HG03159 (cell line): ENCODE measurements at regions not wholly inside any gene's neighbourhood (a gene's known extent, or its start where the extent isn't known, plus 50 kb on each side); places are given as distances from the start of the nearest gene placed in this dataset.
"Not testable (repeated sequence)": the region's sequence is repeated elsewhere in the genome, so short reads cannot be mapped to it uniquely, and the experiment has no call there.

Experiments
- ATAC-seq: cut with Tn5 transposase; IDR thresholded peaks from one replicate; pipeline ENCODE4 v1.9.1; 2021; ENCODE audit warnings: mild to moderate bottlenecking, moderate library complexity; ENCODE audit not compliant: unreplicated experiment

DNA sequence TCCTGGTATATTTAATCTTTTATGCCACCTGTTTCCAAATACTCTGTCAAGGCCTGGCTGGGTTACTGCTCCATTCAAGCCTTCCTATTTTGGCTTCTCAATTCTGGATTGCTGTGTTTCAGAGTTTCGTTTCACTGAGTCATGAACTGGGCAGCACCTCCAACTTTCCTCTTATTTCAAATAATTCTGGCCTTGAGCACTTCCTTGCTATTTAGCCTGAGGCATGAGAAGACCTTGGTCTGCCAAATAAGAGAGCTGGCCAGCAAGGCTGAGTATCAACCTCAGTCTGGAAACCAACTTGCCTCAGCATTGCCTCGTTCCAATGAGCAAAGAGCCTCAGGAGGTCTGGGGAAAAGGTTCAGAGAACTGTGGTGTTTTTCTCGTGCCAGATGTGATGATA lies 66.6 kb downstream of the TNFAIP3 start:
- no peak for ATAC-seq

DNA sequence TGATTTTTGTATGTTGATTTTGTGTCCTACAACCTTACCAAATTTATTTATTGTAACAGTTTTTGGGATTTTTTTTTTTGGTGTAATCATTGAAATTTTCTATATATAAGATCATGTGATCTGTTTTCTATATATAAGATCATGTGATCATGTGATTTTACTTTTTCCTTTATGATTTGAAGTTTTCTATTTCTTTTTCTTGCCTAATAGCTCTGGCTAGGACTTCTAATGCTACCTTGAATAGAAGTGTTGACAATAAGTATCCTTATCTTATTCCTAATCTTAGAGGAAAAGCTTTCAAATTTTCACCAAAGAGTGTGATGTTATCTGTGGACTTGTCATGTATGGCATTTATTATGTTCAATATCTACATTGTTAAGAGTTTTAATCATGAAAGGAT lies 69.7 kb downstream of the TNFAIP3 start:
- ATAC-seq = no peak

DNA sequence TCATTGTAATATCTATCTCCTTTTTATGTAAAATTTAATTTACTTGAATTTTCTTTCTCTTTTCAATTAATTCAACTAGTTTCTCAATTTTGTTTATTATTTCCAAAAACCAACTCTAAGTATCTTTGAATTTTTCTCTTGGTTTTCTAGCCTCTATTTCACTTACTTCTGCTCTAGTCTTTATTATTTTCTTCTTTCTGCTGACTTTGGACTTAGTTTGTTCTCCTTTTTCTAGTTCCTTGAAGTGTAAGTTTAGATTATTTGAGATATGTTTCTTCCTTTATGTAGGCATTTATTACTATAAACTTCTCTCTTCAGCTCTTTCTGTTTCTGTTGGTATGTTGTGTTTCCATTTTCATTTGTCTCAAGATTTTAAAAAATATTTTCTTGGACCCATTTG lies 70.8 kb downstream of the TNFAIP3 start:
- ATAC-seq = no peak

DNA sequence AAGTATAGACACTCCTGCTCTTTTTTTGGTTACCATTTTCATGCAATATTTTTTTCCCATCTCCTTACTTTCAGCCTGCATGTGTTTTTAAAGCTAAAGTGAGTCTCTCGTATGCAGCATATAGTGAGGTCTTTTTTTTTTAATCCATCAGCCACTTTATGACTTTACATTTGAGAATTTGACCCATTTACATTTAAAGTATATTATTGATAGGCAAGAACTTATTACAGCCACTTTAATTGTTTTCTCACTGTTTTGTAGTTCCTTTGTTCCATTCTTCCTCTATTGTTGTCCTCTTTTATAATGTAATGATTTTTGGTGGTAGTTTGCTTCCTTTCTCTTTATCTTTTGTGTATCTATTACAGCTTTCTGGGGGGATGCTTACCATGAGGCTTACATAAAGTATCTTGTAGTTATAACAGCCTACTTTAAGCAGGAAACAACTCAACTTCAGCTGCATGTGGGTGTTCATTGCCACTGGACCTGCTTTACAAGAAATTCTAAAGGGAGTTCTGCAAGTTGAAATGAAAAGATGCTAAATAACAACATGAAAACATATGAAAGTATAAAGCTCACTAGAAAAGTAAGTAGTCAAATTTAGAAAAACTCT lies 71.8 kb downstream of the TNFAIP3 start:
- no peak for ATAC-seq

DNA sequence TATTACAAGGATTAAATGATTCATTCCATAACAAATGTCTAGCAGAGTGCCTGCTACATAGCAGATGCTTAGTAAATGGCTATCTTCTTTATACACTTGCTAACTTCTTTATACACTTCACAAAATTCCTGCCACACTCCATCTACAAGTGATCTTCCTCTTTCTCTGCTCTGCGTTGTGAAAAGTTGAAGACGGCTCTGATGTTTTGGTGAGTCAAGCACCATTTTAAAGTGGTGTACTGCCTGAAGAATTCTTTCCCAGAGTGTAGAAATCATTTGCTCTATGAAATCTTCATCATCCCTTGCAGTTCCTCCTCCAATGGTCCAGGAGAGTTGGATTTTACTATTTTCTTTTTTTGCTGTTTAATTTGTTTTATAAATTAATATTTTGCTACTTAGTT lies 74.9 kb downstream of the TNFAIP3 start:
- no peak for ATAC-seq

DNA sequence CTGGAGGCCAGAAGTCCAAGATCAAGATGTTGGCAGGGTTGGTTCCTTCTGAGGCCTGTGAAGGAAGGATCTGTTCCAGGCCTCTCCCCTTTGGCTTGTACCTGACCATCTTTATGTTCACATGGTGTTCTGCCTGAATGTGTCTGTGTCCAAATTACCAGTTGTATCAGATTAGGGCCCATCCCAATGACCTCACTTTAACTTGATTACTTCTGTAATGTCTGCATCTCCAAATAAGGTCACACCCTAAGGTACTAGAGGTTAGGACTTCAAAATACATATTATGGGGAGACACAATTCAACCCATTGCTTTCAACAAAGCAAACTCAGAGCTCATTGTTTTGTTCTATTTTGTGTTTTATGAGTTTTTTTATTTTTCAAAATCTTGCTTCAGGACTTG lies 75.7 kb downstream of the TNFAIP3 start:
- no peak for ATAC-seq

DNA sequence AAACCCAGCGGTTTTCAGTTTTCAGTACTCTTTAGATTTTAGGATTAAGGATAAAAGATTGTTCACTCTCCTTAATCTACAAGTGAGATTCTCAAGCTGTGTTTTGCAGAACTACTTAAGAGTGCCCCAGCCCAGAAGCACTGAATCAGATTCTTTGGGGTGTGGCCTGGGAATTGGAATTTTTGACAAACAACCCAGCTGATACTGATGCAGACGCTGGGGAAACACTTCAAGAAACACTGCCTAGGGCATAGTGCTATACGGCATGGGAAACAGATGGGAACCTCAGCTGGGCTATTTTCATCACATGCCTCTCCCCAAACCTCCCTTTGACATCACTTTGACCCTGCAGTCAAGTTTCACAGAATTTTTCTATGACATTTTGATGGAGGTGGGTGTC lies 77.3 kb downstream of the TNFAIP3 start:
- ATAC-seq = not testable (repeated sequence)

DNA sequence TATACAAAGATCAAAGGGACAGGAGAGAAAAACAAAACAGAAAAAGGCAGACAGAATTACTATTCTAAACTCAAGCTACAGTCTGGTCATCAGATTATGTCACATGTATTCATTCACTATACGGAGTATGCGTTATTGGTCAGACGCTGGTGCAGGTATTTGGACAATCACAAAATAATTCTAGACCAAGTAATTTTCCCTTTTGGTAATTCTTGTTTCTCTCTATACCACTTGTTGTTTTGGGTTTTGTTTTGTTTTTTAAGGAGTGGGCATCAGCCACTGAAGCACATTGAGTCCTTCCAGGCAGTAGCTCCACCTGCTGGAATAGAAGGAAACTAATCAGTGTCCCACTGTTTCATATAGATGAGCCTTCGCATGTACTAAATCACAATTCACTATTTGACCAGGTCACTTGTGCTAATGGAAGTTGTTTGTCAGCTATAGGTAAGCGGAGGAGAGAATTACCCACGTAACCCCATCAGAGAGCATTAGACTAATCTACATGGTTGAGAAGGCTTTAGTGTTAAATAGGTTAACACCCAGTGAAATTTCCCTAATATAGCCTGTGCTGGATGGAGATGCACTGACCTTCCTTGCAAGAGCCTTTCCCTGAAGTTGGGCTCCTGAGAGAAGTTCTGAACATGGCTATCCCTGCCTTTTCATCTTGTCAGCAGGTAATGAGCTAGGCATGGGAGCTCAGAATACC lies 77.9 kb downstream of the TNFAIP3 start:
- peak; percentile 40 for ATAC-seq

DNA sequence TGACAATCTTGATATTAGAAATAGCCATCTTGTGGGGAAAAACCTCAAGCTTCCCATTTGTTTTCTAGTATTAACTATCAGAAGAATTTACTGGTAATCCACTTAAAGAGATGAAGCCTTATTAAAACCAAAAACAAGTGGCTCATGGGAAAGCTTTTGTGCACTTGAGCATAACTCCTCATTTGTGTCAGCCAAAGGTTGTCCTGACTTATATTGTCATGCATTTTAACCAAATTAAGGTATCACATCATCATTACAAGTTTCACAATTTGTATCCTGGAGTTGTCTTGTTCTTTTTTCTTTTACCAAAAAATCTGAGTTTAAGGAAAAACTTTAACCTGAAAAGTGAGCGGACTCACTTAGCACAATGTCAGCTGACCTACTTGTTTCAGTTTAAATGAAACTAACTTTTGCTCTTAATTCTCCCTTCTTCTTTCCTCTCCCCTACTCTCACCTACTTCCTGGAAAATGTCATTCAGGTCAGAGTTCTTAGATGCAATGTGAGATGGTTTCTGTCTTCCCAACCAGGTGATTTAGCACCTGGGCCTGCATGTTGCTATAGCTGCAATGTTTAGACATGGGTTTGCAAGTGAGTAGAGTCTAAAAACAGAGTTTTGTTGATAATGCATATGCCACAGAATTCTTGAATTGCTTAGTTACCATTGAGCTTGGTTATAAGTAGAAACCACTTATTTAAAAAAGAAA lies 82.8 kb downstream of the TNFAIP3 start:
- ATAC-seq = peak; percentile 71

DNA sequence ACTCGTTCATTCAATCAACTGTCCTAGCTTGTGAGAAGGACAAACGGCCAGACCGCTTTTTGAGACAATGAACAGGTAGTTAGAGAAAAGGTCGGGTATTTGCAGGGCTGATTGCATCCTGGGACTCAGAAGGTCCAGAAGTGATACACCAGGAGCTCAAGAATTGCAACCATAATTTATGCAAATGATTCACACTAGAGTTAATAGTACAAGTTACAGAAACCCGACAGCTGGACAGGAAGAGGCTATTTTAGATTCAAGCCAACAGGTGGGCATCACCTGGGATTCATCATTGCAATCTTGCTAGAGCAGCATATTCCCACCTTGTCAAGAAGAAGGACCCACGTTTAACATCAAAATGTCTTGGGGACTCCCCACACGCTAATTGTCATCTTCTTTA lies 83.5 kb downstream of the TNFAIP3 start:
- peak; percentile 57 for ATAC-seq

DNA sequence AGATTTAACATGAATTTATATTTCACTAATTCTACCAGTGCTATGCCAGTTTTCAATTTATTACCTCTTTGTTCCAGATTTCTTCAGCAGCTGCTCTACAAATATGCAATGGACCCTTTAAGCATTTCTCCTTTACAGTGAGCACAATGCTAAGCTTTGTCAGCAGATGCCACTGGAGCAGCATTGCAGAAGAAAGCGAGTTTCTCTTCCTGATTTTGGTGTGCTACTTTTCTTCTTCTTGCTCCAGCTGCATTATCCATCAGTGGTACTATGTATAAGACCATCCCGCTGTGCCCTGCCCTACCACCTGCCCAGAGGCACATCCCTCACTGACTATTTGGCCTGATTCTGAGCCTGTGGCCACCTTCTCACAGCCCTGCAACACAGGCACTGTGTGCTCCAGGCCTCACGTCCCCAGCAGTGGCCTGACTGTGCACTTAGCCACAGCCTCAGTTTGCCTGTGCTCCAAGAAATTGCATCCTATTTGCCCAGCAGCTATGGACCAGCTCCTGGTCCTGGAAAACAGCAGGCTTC lies 84.1 kb downstream of the TNFAIP3 start:
- ATAC-seq = peak; percentile 54

DNA sequence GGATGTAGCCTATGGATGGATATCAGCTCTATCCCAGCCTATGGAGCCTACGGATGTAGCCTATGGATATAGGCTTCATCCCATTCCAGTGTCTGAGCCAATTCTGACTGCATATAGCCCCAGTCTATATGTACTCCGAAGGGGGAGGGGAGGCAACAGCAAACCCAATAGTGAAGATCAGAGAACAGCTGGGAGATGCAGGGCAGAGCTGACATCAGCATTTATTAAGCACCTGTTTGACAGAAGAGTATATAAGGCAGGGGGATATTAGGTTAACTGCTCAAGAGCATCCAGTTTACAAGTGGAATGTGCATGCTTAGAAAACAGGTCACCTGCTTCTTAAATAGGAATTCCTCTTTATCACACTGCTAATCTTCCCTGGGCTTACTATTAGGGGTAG lies 85.2 kb downstream of the TNFAIP3 start:
- ATAC-seq = no peak

DNA sequence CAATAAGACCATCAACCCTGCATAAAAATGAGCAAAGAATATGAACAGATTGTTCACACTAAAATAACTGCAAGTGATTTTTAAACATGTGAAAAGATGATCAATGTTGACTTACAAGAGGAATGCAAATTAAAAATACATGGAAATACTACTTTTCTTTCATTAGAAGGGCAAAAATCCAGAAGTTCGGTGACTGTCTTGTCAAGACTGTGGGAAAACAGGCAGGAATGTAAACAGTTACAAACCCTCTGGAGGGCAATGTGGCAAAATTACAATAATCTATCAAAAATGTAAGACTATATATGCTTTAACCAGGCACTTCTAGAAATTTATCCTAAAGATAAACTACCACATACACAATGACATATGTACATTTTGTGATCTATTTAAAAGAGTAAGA lies 86.7 kb downstream of the TNFAIP3 start:
- no peak for ATAC-seq

DNA sequence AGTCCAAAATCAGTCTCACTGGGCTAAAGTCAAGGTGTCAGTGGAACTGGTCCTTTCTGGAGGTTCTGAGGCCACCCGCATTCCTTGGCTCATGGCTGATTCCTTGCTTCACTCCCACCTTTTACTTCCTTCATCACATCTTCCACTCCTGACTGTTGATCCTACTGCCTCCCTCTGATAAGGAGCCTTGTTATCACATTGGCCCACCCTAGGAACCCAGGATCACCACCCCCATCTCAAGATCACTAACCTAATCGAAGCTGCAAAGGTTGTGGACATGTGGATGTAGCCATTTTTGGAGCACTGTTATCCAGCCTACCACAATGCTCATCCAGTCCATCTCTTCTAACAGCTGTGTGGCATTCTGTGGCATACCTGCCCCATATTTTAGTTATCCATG lies 87.2 kb downstream of the TNFAIP3 start:
- ATAC-seq = no peak

DNA sequence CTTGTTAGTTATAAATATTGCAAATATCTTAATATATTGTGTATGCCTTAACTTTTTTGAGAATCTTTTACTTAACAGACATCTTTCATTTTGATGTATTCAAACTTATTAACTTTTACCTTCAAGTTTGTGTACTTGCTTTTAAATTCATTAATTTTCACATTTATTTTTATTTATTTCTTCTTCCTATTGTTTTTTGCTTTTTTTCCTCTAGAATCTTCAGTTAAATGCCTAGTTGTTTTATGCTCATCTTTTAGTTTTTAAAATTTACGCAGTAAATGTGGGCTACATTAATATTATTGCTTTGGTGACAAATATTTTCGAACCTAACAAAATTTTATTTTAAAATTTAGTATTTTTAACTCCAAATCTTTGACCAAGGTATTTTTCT lies 89.0 kb downstream of the TNFAIP3 start:
- no peak for ATAC-seq

DNA sequence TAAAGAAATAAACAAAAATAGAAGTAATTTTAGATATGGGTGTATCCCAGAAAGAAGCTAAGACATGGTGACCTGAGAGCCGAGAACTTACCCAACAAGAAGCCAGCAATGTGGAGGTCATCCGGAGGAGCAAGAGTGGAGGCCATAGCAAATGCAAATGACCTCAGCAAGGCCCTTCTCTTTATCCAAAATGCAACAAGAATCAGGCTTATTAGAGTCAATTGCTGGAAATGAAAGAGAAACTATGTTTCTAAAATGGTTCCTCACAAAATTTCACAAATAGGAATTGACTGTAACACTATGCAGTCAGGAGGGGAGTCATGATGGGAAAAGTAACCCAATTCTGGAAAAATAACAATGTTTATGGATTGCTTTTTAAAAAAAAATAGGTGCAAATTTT lies 90.4 kb downstream of the TNFAIP3 start:
- no peak for ATAC-seq

DNA sequence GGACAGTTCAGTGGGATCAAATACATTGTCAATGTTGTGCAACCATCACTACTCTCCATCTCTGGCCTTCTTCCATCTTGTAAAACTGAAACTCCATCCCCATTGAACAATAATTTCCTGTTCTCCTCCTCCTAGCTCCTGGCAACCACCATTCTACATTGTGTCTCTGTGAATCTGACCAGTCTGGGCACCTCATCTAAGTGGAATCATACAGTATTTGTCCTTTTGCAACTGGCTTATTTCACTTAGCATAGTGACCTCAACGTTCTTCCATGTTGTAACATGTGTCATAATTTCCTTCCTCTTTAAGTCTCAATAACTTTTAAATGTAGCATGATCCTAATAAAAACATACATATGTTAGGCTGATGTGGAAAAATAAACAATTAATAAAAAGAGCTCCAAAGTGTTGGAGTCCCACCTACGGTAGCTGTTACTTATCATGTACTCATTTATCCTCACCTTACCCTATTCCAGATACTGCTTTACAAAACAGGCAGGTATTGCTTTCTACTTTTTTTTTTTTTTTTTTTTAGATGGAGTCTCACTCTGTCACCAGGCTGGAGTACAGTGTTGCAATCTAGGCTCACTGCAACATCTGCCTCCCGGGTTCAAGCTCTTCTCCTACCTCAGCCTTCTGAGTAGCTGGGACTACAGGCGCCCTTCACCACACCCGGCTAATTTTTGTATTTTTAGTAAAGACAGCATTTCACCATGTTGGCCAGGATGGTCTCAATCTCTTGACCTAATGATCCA lies 91.9 kb downstream of the TNFAIP3 start:
- ATAC-seq = no peak

DNA sequence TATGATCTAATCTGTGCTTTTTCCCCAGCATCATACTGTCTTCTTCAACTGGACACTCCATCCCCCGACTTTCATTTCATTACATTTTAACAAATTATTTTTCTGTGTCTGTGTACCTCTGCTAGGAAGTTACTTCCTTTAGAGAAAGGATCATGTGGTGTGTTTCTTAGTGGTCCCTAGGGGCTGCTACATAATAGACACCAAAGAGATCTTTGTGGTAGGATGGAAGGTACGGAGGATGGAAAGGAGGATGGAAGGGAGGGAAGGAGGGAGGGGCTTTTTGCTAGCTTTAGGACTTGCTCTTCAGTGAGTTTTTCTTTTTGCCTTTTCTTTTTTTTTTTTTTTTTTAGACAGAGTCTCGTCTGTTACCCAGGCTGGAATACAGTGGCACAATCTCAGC lies 95.7 kb downstream of the TNFAIP3 start:
- ATAC-seq = no peak

DNA sequence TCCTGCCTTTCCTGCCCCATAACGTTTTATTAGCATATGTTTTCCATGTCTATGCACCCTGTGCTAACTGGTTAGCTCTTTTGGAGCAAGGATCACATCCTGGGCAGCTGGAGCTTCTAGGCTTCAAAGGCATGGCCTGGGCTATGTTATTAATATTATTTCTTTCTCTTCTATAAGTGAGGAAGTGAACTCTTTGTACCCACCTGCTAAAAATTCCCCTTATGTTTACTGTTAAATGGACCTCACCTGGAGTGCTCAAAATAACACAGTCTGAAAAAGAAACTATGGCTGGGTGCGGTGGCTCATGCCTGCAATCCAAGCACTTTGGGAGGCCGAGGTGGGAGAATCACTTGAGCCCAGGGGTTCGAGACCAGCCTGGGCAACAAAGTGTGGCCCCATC lies 97.8 kb downstream of the TNFAIP3 start:
- ATAC-seq = no peak

DNA sequence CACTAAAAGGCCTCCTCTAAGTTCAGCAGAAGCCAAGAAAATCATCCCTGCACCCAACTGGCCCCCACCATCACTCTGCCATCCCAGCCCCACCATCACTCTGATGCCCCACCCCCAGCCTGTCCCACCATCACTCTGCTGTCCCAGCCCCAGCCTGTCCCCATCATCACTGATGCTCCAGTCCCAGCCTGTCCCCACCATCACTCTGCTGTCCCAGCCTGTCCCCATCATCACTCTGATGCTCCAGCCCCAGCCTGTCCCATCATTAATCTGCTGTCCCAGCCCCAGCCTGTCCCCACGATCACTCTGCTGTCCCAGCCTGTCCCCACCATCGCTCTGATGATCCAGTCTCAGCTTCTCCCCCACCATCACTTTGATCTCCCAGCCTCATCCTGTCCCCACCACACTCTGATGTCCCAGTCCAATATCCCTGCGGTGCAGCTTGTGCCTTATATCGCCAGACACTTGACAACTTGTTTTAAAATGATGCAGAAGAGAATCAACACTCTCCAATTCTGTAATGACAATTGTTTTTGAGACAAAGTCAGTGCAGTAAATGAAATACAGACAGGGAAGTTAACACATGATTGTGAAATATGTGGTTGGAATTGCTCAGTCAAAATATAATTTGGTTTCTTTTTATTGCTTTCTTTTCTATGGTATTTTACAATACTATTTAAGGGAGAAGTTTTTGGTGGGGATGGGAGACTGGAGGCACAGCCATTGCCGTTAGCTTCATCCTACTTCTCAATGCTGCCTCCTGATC lies 100.8 kb downstream of the TNFAIP3 start:
- no peak for ATAC-seq

DNA sequence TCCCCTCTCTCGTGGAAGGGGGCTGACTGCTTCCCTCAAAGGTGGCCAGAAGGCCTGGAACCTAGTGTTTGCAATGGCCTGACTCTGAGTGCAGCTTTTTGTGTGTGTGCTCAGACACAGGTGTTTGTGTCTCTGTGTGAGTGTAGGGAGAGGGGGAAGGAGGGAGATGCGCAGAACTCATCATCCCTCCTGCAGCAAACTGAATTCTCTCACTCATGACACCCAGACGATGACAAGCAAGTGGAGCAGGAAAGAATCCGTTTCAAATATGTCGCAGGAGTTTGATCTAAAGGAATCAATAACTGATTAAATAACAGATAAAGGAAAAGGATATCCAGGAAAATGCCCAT lies 101.4 kb downstream of the TNFAIP3 start:
- ATAC-seq = no peak
